ENCODE measurements at regions not wholly inside any gene's neighbourhood (a gene's known extent, or its start where the extent isn't known, plus 50 kb on each side); places are given as distances from the start of the nearest gene placed in this dataset.
"Not testable (repeated sequence)": the region's sequence is repeated elsewhere in the genome, so short reads cannot be mapped to it uniquely, and the experiment has no call there.

DNA sequence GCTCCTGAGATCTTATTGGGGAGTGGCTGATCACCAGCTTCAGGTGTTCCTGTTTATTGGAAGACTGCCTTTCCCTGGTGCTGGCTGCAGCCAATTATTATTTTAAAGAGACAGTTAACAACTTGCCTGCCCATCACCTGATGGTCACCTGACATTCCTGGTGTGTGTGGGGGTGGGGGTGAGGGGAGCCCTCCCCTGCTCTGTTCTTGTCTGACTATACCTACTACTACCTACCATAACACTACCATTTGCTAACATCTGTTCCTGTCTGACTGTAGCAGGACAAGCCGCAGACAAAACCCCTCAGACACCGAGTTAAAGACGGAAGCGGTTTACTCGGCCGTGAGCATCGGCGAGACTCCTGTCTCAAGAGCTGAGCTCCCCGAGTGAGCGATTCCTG lies 54.9 kb upstream of the NBPF3 start:
- 89% methylated on average over 10 of the region's 10 CpGs for WGBS
- Histone ChIP-seq H3K4me1 (ENCODE audit: insufficient read depth, low read length) (no peaks in the 10 kb centered on the region), H3K27me3 (ENCODE audit: insufficient read depth, low read length) (no peaks in the 10 kb centered on the region), H3K4me3 (ENCODE audit: low read length) (no peak overlapping the region), H3K9me3 (ENCODE audit: insufficient read depth, low read depth, low read length) (peaks cover 4% of the 10 kb centered on the region; the same call in 1 of the 2 replicates), H3K27ac (ENCODE audit: low read depth, low read length) (no peak overlapping the region), H3K9ac (ENCODE audit: low read depth, low read length) (no peak overlapping the region), H3K36me3 (ENCODE audit: insufficient read depth, low read length) (no peaks in the 10 kb centered on the region)

DNA sequence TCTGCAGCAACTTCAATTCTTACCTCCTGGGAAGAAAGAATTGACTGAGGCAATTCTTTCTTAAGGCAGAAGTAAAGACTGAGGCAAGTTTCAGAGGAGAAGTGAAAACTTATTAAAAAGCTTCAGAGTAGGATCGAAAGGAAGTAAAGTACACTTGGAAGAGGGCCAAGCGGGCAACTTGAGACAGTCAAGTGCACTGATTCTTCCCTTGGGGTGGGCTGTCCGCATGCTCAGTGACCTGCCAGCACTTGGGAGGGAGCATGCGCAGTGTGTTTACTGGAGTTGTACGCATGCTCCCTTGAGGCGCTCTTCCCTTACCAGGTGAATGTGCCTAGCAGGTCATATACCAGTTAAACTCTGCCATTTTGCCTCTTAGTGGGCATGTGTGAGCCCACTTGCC lies 55.3 kb upstream of the NBPF3 start:
- H3K4me1 ChIP-seq (ENCODE audit: insufficient read depth, low read length), result no peaks in the 10 kb centered on the region
- 87% methylated on average over 6 of the region's 6 CpGs for WGBS
- no peak overlapping the region for H3K9ac ChIP-seq (ENCODE audit: low read depth, low read length)
- no peaks in the 10 kb centered on the region for H3K36me3 ChIP-seq (ENCODE audit: insufficient read depth, low read length)
- no peak overlapping the region for H3K27ac ChIP-seq (ENCODE audit: low read depth, low read length)
- peaks cover 5% of the 10 kb centered on the region; the same call in 1 of the 2 replicates for H3K9me3 ChIP-seq (ENCODE audit: insufficient read depth, low read depth, low read length)
- no peak overlapping the region for H3K4me3 ChIP-seq (ENCODE audit: low read length)
- H3K27me3 ChIP-seq (ENCODE audit: insufficient read depth, low read length), result no peaks in the 10 kb centered on the region

- Histone ChIP-seq H3K9ac (ENCODE audit: low read depth, low read length) (no peak overlapping the region), H3K27me3 (ENCODE audit: insufficient read depth, low read length) (no peaks in the 10 kb centered on the region), H3K9me3 (ENCODE audit: insufficient read depth, low read depth, low read length) (peaks cover 5% of the 10 kb centered on the region; the same call in 1 of the 2 replicates), H3K36me3 (ENCODE audit: insufficient read depth, low read length) (no peaks in the 10 kb centered on the region), H3K27ac (ENCODE audit: low read depth, low read length) (no peak overlapping the region), H3K4me3 (ENCODE audit: low read length) (no peak overlapping the region), H3K4me1 (ENCODE audit: insufficient read depth, low read length) (no peaks in the 10 kb centered on the region)
- WGBS, result 88% methylated on average over 5 of the region's 5 CpGs
These were observed 56.0 kb upstream of the NBPF3 start for GRCh38 chr1:21383785-21384401.

GRCh38 chr1:21381354-21381753 lies 58.6 kb upstream of the NBPF3 start:
- Histone ChIP-seq H3K27me3 (ENCODE audit: insufficient read depth, low read length) (no peaks in the 10 kb centered on the region), H3K9ac (ENCODE audit: low read depth, low read length) (no peak overlapping the region), H3K9me3 (ENCODE audit: insufficient read depth, low read depth, low read length) (peaks cover 5% of the 10 kb centered on the region; the same call in 1 of the 2 replicates), H3K4me3 (ENCODE audit: low read length) (no peak overlapping the region), H3K4me1 (ENCODE audit: insufficient read depth, low read length) (no peaks in the 10 kb centered on the region), H3K36me3 (ENCODE audit: insufficient read depth, low read length) (no peaks in the 10 kb centered on the region), H3K27ac (ENCODE audit: low read depth, low read length) (no peak overlapping the region)
- WGBS, result 75% methylated on average over 3 of the region's 3 CpGs

- 85% methylated on average over 7 of the region's 7 CpGs for WGBS
- not testable (repeated sequence) for H3K4me3 ChIP-seq (ENCODE audit: low read length); H3K27ac ChIP-seq (ENCODE audit: low read depth, low read length); H3K4me1 ChIP-seq (ENCODE audit: insufficient read depth, low read length); H3K9me3 ChIP-seq (ENCODE audit: insufficient read depth, low read depth, low read length); H3K9ac ChIP-seq (ENCODE audit: low read depth, low read length); H3K27me3 ChIP-seq (ENCODE audit: insufficient read depth, low read length); H3K36me3 ChIP-seq (ENCODE audit: insufficient read depth, low read length)
These were observed 59.8 kb upstream of the NBPF3 start for GRCh38 chr1:21380147-21380546.

- no peaks in the 10 kb centered on the region for H3K36me3 ChIP-seq (ENCODE audit: insufficient read depth, low read length)
- H3K27ac ChIP-seq (ENCODE audit: low read depth, low read length), result no peak overlapping the region
- H3K9ac ChIP-seq (ENCODE audit: low read depth, low read length), result no peak overlapping the region
- H3K9me3 ChIP-seq (ENCODE audit: insufficient read depth, low read depth, low read length), result peaks cover 5% of the 10 kb centered on the region; the same call in 1 of the 2 replicates
- H3K27me3 ChIP-seq (ENCODE audit: insufficient read depth, low read length), result no peaks in the 10 kb centered on the region
- no peak overlapping the region for H3K4me3 ChIP-seq (ENCODE audit: low read length)
- H3K4me1 ChIP-seq (ENCODE audit: insufficient read depth, low read length), result no peaks in the 10 kb centered on the region
These were observed 60.4 kb upstream of the NBPF3 start for GRCh38 chr1:21379571-21379970.

DNA sequence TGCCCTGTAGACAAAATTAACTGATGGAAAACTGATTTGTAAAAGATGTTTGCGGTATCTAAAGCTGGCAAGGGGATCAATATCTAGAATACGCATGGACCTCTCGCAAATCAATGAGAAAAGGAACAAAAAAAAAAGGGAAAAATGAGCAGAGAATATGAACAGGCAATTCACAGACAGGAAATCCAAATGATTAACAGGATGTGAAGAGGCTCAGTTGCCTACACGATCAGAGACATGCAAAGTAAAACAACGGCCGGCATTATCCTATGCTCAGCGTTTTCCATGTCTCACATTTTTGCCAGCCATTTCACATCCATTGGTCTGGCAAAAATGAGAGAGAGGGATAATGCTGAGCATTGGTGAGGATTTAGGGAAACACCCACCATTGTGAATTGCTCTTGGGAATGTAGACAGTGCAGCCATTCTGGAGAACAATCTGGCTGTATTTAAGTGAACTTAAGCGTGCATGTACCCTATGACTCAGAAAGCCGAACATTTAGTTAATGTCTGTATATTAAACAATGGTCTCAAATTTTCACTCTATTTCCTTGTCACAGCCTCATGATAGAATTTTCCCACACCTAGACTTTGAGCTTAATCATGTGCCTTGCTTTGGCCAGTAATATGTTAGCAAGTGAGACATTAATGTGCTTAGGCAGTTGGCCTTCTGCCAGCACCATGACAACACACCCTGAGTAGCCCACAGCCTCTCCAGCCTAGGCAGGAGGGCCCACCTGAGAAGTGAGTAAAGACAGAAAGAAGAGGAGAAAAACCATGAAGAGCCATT lies 61.0 kb upstream of the NBPF3 start:
- 97% methylated on average over 9 of the region's 9 CpGs for WGBS
- no peak overlapping the region for H3K4me3 ChIP-seq (ENCODE audit: low read length)
- no peak overlapping the region for H3K27ac ChIP-seq (ENCODE audit: low read depth, low read length)
- no peaks in the 10 kb centered on the region for H3K27me3 ChIP-seq (ENCODE audit: insufficient read depth, low read length)
- H3K4me1 ChIP-seq (ENCODE audit: insufficient read depth, low read length), result no peaks in the 10 kb centered on the region
- H3K36me3 ChIP-seq (ENCODE audit: insufficient read depth, low read length), result no peaks in the 10 kb centered on the region
- no peak overlapping the region for H3K9ac ChIP-seq (ENCODE audit: low read depth, low read length)
- H3K9me3 ChIP-seq (ENCODE audit: insufficient read depth, low read depth, low read length), result peaks cover 5% of the 10 kb centered on the region; the same call in 1 of the 2 replicates

- no peaks in the 10 kb centered on the region for H3K4me1 ChIP-seq (ENCODE audit: insufficient read depth, low read length)
- H3K9me3 ChIP-seq (ENCODE audit: insufficient read depth, low read depth, low read length), result no peaks in the 10 kb centered on the region
- H3K27me3 ChIP-seq (ENCODE audit: insufficient read depth, low read length), result no peaks in the 10 kb centered on the region
- H3K9ac ChIP-seq (ENCODE audit: low read depth, low read length), result no peak overlapping the region
- H3K4me3 ChIP-seq (ENCODE audit: low read length), result no peak overlapping the region
- no peaks in the 10 kb centered on the region for H3K36me3 ChIP-seq (ENCODE audit: insufficient read depth, low read length)
- H3K27ac ChIP-seq (ENCODE audit: low read depth, low read length), result no peak overlapping the region
- 92% methylated on average over 6 of the region's 6 CpGs for WGBS
These were observed 67.6 kb upstream of the NBPF3 start for GRCh38 chr1:21372383-21372782.

GRCh38 chr1:21369905-21370304 lies 70.0 kb upstream of the NBPF3 start:
- H3K27ac ChIP-seq (ENCODE audit: low read depth, low read length), result no peak overlapping the region
- no peaks in the 10 kb centered on the region for H3K36me3 ChIP-seq (ENCODE audit: insufficient read depth, low read length)
- 95% methylated on average over 1 of the region's 4 CpGs for WGBS
- no peaks in the 10 kb centered on the region for H3K4me1 ChIP-seq (ENCODE audit: insufficient read depth, low read length)
- no peaks in the 10 kb centered on the region for H3K9me3 ChIP-seq (ENCODE audit: insufficient read depth, low read depth, low read length)
- no peak overlapping the region for H3K9ac ChIP-seq (ENCODE audit: low read depth, low read length)
- no peak overlapping the region for H3K4me3 ChIP-seq (ENCODE audit: low read length)
- no peaks in the 10 kb centered on the region for H3K27me3 ChIP-seq (ENCODE audit: insufficient read depth, low read length)

- H3K4me3 ChIP-seq (ENCODE audit: low read length), result no peak overlapping the region
- no peak overlapping the region for H3K27ac ChIP-seq (ENCODE audit: low read depth, low read length)
- 32% methylated on average over 9 of the region's 9 CpGs for WGBS
- H3K9ac ChIP-seq (ENCODE audit: low read depth, low read length), result no peak overlapping the region
- H3K9me3 ChIP-seq (ENCODE audit: insufficient read depth, low read depth, low read length), result no peaks in the 10 kb centered on the region
- no peaks in the 10 kb centered on the region for H3K4me1 ChIP-seq (ENCODE audit: insufficient read depth, low read length)
- no peaks in the 10 kb centered on the region for H3K36me3 ChIP-seq (ENCODE audit: insufficient read depth, low read length)
- no peaks in the 10 kb centered on the region for H3K27me3 ChIP-seq (ENCODE audit: insufficient read depth, low read length)
These were observed 71.2 kb upstream of the NBPF3 start for GRCh38 chr1:21368515-21369289.

DNA sequence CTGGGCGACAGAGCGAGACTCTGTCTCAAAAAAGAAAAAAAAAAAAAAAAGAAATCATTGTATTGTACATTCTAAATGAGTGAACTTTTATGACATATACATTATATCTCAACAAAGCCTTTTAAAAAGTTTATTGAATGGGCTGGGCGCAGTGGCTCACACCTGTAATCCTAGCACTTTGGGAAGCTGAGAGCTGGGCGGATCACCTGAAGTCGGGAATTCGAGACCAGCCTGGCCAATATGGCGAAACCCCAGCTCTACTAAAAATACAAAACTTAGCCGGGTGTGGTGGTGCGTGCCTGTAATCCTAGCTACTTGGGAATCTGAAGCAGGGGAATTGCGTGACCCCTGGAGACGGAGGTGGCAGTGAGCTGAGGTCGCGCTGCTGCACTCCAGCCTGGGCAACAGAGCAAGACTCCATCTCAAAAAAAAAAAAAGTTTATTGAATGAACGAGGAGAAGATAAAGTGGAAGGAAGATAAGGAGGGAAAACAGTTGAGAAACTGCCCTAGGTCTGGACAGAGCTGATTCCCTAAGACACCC lies 71.9 kb upstream of the NBPF3 start:
- not testable (repeated sequence) for H3K4me3 ChIP-seq (ENCODE audit: low read length); H3K27ac ChIP-seq (ENCODE audit: low read depth, low read length); H3K27me3 ChIP-seq (ENCODE audit: insufficient read depth, low read length); H3K36me3 ChIP-seq (ENCODE audit: insufficient read depth, low read length); H3K9me3 ChIP-seq (ENCODE audit: insufficient read depth, low read depth, low read length); H3K4me1 ChIP-seq (ENCODE audit: insufficient read depth, low read length); H3K9ac ChIP-seq (ENCODE audit: low read depth, low read length)
- 81% methylated on average over 12 of the region's 14 CpGs for WGBS
